Fibroblast of the aortic adventitia (primary cell): ENCODE measurements at regions not wholly inside any gene's neighbourhood (a gene's known extent, or its start where the extent isn't known, plus 50 kb on each side); places are given as distances from the start of the nearest gene placed in this dataset.
A peak's percentile ranks its signal among the peaks of the same experiment; 100 is the strongest.

Experiments
- DNase-seq: peaks from one replicate; pipeline ENCODE4 v3.0.0-alpha.2; 2010; ENCODE audit warnings: low read depth
- H3K4me3 ChIP-seq: 2 replicates; pipeline ENCODE4 v1.5.1; 2011; ENCODE audit warnings: low read depth, mild to moderate bottlenecking, control low read depth, low read length, moderate library complexity
- CTCF ChIP-seq: IDR thresholded peaks from 2 replicates; pipeline ENCODE4 v1.5.1; 2011; ENCODE audit warnings: mild to moderate bottlenecking, low read length, control low read depth, inconsistent platforms; ENCODE audit not compliant: insufficient read depth

DNA sequence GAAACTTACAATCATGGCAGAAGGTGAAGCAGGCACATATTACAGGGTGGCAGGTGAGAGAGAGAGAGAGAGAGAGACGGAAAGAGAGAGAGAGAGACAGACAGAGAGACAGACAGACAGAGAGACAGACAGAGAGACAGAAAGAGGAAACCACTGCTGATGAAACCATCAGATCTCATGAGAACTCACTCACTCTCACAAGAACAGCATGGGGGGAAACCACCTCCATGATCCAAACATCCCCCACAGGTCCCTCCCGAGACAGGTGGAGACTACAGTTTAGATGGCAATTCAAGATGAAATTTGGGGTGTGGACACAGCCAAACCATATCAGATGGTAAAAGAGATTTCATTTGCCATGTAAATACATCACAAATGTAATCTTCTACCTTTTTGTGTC lies 708.1 kb downstream of the MRPL39 start:
- no peak for DNase-seq
- no peak for TF ChIP-seq CTCF
- no peak overlapping the region for H3K4me3 ChIP-seq

GRCh38 chr21:24897883-24898282 lies 709.4 kb downstream of the MRPL39 start:
- no peak for TF ChIP-seq CTCF
- no peak for DNase-seq
- no peak overlapping the region for H3K4me3 ChIP-seq

DNA sequence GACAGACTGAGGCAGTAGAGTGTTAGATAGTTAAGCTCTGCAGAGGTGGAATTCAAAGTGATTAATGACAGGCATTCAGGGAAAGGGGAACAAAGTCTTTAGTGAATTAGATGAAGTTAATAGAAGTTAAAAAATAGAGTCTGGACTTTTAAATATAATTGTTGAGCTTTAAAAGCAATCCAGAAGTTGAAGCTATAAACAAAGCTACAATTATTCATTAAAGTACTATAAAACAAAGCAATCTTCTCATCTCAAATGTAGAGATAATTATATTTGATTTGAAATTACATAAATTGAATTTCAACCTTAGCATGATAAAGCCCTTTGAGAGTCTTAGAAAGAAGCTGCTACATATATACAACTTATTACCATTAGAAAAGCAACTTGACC lies 710.6 kb downstream of the MRPL39 start:
- no peak for TF ChIP-seq CTCF
- DNase-seq, result no peak

DNA sequence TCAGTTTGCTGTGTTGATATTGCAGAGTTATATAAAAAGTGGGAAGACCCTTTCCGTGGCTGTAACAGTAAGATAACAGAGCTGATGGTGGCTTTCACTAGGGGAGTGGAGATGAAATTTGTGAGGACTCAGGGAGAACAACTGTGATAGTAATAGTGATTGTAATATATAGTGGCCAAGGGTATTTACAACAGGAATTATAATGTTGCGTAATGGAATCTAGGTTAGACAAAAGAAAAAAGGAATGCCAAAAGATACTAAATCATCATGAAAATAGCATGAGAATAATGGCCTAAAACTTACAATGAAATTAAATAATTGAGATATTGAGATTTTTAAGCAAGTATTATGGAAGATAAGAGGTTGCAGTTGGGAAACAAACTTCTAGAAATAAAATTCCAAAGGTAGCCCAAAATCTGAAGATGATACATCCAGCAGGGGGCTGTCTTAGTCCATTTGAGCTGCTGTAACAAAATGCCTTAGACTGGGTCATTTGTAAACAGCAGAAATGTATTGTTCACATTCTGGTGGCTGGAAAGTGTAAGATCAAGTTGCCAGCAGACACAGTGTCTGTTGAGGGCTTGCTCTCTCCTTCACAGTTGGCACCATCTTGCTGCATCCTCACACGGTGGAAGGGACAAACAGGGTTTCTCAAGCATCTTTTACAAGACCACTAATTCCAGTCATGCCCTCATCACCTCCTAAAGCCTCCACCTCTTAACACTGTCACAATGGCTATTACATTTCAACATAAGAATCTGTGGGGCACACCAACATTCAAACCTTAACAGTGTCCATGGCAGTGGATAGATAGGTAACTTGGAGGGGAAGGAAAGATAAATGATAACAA lies 711.2 kb downstream of the MRPL39 start:
- no peak overlapping the region for H3K4me3 ChIP-seq
- no peak for TF ChIP-seq CTCF
- DNase-seq, result peak; percentile 10

More for the DNA sequence above, 710.6 kb downstream of the MRPL39 start:
- no peak overlapping the region for H3K4me3 ChIP-seq

DNA sequence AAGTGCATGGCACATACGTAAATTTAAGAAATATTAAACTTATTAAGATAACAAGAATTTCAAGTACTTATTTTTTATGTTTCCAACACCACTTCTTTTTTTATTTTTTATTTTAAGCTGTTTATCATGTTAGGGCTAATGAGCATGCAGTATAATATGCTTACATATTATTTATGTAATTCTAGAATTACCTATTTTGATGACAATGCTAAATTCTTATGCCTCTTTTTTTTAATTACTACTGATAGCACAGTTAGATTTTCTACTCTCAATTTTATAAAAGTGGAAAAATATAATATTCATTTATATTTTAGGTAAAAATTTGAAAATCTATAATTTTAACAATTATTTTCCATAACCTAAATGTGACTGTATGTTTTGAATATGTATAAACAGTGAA lies 713.0 kb downstream of the MRPL39 start:
- no peak overlapping the region for H3K4me3 ChIP-seq
- no peak for DNase-seq
- no peak for TF ChIP-seq CTCF

- no peak for TF ChIP-seq CTCF
- H3K4me3 ChIP-seq, result no peak overlapping the region
- DNase-seq, result no peak
Measured at GRCh38 chr21:24890021-24890420, 717.3 kb downstream of the MRPL39 start.

DNA sequence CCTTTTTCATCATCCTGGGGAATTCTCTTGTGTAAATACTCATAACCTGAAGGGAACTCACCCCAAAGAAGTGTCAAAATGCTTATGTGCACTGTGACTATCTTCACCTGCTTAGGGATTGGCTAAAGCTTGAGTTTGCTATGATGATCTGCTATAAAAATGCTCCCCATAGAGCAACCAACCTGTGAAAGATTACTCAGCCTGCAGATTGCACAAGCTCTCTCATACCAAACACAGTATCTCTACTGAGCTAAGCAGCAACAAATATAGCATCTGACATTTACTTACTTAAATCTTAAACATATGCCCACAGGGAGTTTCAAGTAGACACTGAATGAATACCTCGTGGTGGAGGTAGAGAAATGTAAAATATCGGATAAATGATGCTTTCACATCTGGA lies 725.8 kb downstream of the MRPL39 start:
- no peak for TF ChIP-seq CTCF
- H3K4me3 ChIP-seq, result no peak overlapping the region

More for the DNA sequence above, 725.8 kb downstream of the MRPL39 start:
- no peak for DNase-seq
